Sigmoid colon (tissue), 6 donors: ENCODE measurements at regions not wholly inside any gene's neighbourhood (a gene's known extent, or its start where the extent isn't known, plus 50 kb on each side); places are given as distances from the start of the nearest gene placed in this dataset.

Experiments
- DNase-seq: peaks from one replicate; pipeline ENCODE4 v3.0.0-alpha.2; 2019
- H3K27ac ChIP-seq, 4 donors: fragments of 200-600 bp; sonication (generic); one replicate each; pipeline ENCODE4 v1.5.1; 2016 to 2019; ENCODE audit warnings: mild to moderate bottlenecking in 1 of 4
- H3K27me3 ChIP-seq, 3 donors: fragments of 200-600 bp; sonication (generic); one replicate each; pipeline ENCODE4 v1.5.1; 2019; ENCODE audit warnings: mild to moderate bottlenecking in 1 of 3
- H3K36me3 ChIP-seq, 4 donors: fragments of 200-600 bp; sonication (generic); one replicate each; pipeline ENCODE4 v1.5.1; 2016 to 2019
- H3K4me1 ChIP-seq, 4 donors: fragments of 200-600 bp; sonication (generic); one replicate each; pipeline ENCODE4 v1.5.1; 2017 to 2019
- H3K4me3 ChIP-seq, 4 donors: fragments of 200-600 bp; sonication (generic); one replicate each; pipeline ENCODE4 v1.5.1; 2017 to 2019; ENCODE audit warnings: mild to moderate bottlenecking in 2 of 4, moderate library complexity in 1 of 4
- H3K9me3 ChIP-seq, 4 donors: fragments of 200-600 bp in 3 of 4; sonication (generic) in 3 of 4; one replicate each; pipeline versions ENCODE4 v1.5.1 to v1.6.1; 2013 to 2019
- CTCF ChIP-seq, 4 experiments: fragments of 450-650 bp in 3 of 4; fragments of 200-600 bp in 1 of 4; IDR thresholded peaks; one replicate each; pipeline ENCODE4 v1.5.1; 2016 to 2019; ENCODE audit warnings: antibody characterized with exemption in 4 of 4, mild to moderate bottlenecking in 3 of 4, moderate library complexity in 2 of 4
- EP300 ChIP-seq, 4 donors: sonication (generic); formaldehyde crosslinking; IDR thresholded peaks; one replicate each; pipeline ENCODE4 v1.6.1; 2017; ENCODE audit warnings: antibody characterized with exemption in 4 of 4
- POLR2A ChIP-seq, 2 donors: fragments of 450-650 bp; IDR thresholded peaks; one replicate each; pipeline ENCODE4 v1.6.1; 2016; ENCODE audit warnings: antibody characterized with exemption in 2 of 2, mild to moderate bottlenecking in 2 of 2, moderate library complexity in 2 of 2
- POLR2AphosphoS5 ChIP-seq, 4 donors: sonication (generic); formaldehyde crosslinking; IDR thresholded peaks; one replicate each; pipeline ENCODE4 v1.6.1; 2017; ENCODE audit warnings: antibody characterized with exemption in 4 of 4
- WGBS, 2 donors: extraction: QIAGEN DNeasy Blood & Tissue Kit; methylation state at CpG; one replicate each; pipeline ENCODE4 v1.1.7; 2013; 5-methylcytosine and 5-hydroxymethylcytosine counted together
- intact Hi-C: fragments of 100-400 bp; cut with DNase I; formaldehyde crosslinking; loops from one replicate; pipeline ENCODE4 v1.15.1; 2023
- donor health status: healthy with polysubstance abuse.
- donor health status: healthy.

- intact Hi-C loops: no loop called here
- Histone ChIP-seq H3K4me1 (peaks cover 0 to 9% (median 5%) of the 10 kb centered on the region in 4 donors), H3K27me3 (no peaks in the 10 kb centered on the region), H3K36me3 (no peaks in the 10 kb centered on the region), H3K27ac (no peak overlapping the region), H3K4me3 (no peak overlapping the region), H3K9me3 (peaks cover 0 to 2% (median 0%) of the 10 kb centered on the region in 4 donors)
- 84 to 92% methylated on average over 4 of the region's 4 CpGs for WGBS, 2 donors
- DNase-seq: no peak
- TF ChIP-seq EP300 (IDR thresholded peaks at IDR 0.05): no peak
- TF ChIP-seq POLR2A (IDR thresholded peaks at IDR 0.05): no peak
These were observed 369.9 kb upstream of the ZNF507 start for GRCh38 chr19:31975461-31975860.

- intact Hi-C loops: no loop called here
- 91 to 93% methylated on average over 6 of the region's 6 CpGs for WGBS, 2 donors
- H3K36me3 ChIP-seq: no peaks in the 10 kb centered on the region
- no peaks in the 10 kb centered on the region for H3K27me3 ChIP-seq
- no peak for DNase-seq
- H3K4me3 ChIP-seq: no peak overlapping the region
- no peaks in the 10 kb centered on the region for H3K4me1 ChIP-seq
- peaks cover 0 to 2% (median 0%) of the 10 kb centered on the region in 4 donors for H3K9me3 ChIP-seq
- H3K27ac ChIP-seq: no peak overlapping the region
- TF ChIP-seq EP300 (IDR thresholded peaks at IDR 0.05): no peak
- TF ChIP-seq POLR2AphosphoS5 (IDR thresholded peaks at IDR 0.05): no peak
- TF ChIP-seq CTCF (IDR thresholded peaks at IDR 0.05): no peak
- no peak for TF ChIP-seq POLR2A (IDR thresholded peaks at IDR 0.05)
These were observed 368.5 kb upstream of the ZNF507 start for GRCh38 chr19:31976775-31977536.

- Histone ChIP-seq H3K36me3 (no peaks in the 10 kb centered on the region), H3K9me3 (no peaks in the 10 kb centered on the region), H3K27me3 (no peaks in the 10 kb centered on the region), H3K4me3 (no peak overlapping the region), H3K27ac (no peak overlapping the region), H3K4me1 (no peaks in the 10 kb centered on the region)
- intact Hi-C loops: no loop called here
- no peak for DNase-seq
- TF ChIP-seq CTCF (IDR thresholded peaks at IDR 0.05): no peak
- TF ChIP-seq POLR2A (IDR thresholded peaks at IDR 0.05): no peak
- TF ChIP-seq POLR2AphosphoS5 (IDR thresholded peaks at IDR 0.05): no peak
- no peak for TF ChIP-seq EP300 (IDR thresholded peaks at IDR 0.05)
- 73 to 79% methylated on average over 5 of the region's 5 CpGs for WGBS, 2 donors
These were observed 366.0 kb upstream of the ZNF507 start for GRCh38 chr19:31979362-31979761.

GRCh38 chr19:31979949-31980670 is 365.3 kb upstream of the ZNF507 start:
- 91 to 92% methylated on average over 23 of the region's 23 CpGs for WGBS, 2 donors
- DNase-seq: no peak
- intact Hi-C loops: no loop called here

More at GRCh38 chr19:31979949-31980670, 365.3 kb upstream of the ZNF507 start:
- H3K9me3 ChIP-seq: no peaks in the 10 kb centered on the region
- H3K4me1 ChIP-seq: no peaks in the 10 kb centered on the region
- H3K27ac ChIP-seq: no peak overlapping the region
- H3K27me3 ChIP-seq: no peaks in the 10 kb centered on the region
- TF ChIP-seq POLR2AphosphoS5 (IDR thresholded peaks at IDR 0.05): no peak
- TF ChIP-seq EP300 (IDR thresholded peaks at IDR 0.05): no peak
- TF ChIP-seq POLR2A (IDR thresholded peaks at IDR 0.05): no peak
- TF ChIP-seq CTCF (IDR thresholded peaks at IDR 0.05): no peak
- H3K36me3 ChIP-seq: no peaks in the 10 kb centered on the region
- no peak overlapping the region for H3K4me3 ChIP-seq
